Nucleus accumbens (tissue), 56 donors: ENCODE measurements at regions not wholly inside any gene's neighbourhood (a gene's known extent, or its start where the extent isn't known, plus 50 kb on each side); places are given as distances from the start of the nearest gene placed in this dataset.
A peak's percentile ranks its signal among the peaks of the same experiment; 100 is the strongest.
"Not testable (repeated sequence)": the region's sequence is repeated elsewhere in the genome, so short reads cannot be mapped to it uniquely, and the experiment has no call there.

Experiments
- DNase-seq, 56 donors: peaks; one replicate each; lab custom pipeline; 2025; lab: John Stamatoyannopoulos, UW

DNA sequence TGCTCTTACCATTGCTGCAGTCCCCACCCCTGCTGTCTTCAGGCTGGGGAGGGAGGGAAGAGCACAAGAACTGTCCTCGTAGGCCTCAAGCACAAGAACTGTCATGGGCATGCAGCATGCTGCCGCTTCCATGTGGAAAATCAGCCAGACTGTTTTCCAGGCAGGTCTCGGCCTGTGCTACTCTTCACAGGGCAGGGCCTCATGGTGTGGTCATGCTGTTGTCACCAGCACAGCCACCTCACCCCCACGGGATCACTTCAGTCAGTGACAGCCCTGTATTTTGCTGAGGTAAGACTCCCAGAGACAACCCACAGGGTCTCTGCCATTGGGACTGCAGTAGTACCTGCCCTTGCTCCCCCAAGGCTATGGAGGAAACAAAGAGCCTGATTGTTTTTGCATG lies 205.3 kb downstream of the NAP1L3 start:
- no peak for DNase-seq

DNA sequence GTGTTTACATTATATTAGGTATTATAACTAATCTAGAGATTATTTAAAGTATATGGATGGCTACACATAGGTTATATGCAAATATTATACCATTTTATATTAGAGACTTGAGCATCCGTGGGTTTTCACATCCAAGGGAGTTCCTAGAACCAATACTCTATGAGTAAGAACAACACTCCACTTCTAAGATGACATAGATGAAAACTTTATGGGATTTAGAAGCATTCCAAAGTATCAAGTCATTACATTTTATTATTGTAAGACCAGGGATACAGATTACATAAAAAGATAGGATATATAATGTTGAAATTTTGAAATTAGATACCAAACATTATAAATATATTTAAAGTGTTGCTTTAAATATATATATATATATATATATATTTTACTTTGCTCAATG lies 207.0 kb downstream of the NAP1L3 start:
- no peak for DNase-seq

DNA sequence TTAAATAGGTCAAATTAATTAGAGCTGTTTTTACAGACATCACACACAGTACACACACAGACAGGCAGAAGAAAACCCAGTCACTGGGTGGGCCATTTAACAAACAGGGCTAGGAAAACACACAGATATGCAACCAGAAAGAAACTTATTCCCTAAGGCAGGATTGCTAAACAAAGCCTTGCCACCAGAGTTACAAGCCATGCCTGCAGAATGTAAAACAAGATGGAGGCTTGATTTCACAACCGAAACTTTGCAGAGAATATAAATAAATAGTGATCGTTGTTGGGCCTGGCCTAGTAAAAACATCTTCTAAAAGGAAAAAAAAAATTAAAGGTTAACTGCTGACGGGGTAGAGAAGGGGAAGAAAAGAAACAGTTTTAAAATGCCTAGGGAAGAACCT lies 212.3 kb downstream of the NAP1L3 start:
- DNase-seq: no peak

DNA sequence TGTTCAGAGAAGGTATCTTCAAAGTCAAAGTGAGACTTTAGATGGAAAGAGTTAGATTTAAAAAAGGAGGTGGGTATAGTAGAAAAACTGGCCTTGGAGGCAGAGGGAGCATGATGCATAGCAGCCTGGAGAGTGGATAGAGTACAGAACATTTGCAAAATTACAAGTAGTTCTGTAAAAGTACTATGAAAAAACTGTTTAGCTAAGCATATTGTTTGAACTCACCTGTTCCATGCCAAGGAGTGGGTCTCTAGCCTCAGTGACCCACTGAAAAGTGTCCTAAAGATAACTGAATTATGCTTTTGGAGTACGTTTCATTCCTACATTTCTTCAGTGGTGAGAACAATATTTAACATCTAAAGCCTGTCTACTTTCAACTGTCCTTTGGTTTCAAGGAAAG lies 218.9 kb downstream of the NAP1L3 start:
- no peak for DNase-seq

DNA sequence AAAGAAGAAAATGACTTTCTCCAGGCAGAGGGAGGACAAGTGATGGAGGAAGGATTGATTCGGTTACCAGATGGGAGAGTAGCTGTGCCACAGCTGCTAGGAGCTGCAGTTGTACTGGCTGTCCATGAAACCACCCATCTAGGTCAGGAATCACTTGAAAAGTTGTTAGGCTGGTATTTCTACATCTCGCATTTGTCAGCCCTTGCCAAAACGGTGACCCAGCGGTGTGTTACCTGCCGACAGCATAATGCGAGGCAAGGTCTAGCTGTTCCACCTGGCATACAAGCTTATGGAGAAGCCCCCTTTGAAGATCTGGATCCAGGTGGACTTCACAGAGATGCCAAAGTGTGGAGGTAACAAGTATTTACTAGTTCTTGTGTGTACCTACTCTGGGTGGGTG lies 238.7 kb downstream of the NAP1L3 start:
- not testable (repeated sequence) for DNase-seq

DNA sequence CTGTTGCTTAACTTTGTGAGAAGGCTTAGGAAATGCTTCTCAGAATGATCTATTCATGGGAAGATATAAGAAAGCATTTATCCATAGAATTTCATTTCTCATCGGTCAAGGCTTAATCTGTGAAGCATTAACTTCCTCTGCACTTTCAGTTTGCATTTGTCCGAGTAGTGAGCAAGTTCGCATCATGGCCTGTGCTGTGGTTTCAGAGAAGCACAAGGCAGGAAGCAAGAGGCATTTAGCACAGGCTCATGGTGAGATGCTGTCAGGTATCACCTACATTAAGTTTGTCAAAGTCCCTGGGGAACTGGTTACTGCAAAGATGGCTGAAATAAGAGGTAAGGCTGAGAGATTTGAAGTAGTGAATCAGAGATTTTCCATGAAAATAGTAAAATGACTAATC lies 244.9 kb downstream of the NAP1L3 start:
- no peak for DNase-seq

DNA sequence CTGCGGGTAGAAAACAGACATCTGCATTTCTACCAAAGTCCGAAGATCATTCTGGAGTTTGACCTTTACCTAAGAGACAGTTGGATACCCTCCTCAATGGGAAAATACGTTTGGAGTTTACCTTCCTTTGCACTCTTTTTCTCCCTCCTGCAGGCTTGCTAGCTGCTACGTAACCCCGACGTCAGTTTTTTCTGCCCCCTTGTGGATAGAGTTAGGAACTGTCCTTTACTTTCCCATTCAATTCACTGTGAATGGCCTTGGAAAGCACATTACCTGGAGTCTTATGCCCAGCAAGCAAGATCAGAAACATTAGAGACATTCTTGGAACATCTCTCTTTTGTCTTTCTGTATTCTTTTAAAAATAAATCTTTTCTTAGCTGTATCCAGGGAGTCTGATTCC lies 250.7 kb downstream of the NAP1L3 start:
- peak in 1 of 56 donors; percentile 0 for DNase-seq

DNA sequence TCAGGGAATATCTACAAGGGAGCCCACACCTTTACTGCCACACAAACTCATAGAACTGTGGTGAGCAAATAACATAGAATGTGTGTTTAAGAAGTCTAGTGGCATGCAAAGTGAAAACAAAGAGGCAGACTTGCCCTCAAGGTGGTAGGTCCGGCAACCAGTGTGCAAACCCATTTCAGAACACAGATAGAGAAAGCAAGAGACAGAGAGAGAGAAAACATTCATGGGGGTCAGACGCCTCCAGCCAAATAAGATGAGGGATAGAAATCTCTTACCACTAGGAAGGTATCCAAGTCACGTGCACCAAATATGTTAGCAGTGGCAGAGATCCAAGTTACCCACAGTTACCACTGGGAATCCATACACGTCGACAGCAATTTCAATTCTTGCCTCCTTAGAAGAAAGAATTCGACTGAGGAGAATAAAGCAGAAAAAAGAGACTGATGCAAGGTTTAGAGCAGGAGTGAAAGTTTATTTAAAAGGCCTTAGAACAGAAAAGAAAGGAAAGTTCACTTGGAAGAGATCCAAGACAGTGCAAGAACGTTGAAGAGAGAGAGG lies 252.8 kb downstream of the NAP1L3 start:
- DNase-seq: no peak

DNA sequence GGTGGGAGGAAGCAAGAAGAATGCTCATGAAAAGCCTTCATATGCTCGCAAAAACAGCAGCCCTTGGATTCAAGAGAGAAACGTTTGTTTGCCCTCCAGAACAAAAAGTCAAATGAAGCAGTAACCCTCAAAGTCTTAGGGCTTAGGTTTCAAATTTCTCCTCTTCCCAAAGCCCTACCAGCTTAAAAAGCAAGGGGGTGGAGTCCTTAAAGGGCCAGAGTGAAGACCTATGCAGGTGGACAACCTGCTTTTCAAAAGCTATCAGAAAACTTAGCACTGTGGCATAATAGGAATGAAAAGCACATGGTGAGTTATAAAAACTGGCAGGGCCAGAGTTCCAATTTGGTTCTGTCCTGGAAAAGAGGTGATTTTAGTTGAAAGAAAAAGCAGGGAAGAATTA lies 253.3 kb downstream of the NAP1L3 start:
- no peak for DNase-seq

DNA sequence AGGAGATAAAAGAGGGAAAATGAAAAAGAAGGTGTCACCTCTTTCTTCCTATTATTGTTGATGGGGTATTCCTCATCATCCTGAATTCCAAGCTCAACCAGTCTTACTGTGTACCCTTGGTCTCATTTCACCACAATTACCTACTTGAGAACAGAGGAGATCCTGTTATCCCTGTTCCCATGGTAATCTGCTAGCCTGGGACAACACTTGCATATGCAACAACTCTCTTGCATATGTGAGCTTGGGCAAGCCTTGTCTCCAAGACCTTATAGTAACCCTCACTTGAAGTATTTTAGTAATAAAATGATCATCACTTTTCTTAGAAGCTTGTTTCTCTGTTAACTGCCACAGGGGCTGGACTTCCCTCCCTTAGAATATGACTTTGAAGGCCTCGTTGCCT lies 253.7 kb downstream of the NAP1L3 start:
- no peak for DNase-seq

DNA sequence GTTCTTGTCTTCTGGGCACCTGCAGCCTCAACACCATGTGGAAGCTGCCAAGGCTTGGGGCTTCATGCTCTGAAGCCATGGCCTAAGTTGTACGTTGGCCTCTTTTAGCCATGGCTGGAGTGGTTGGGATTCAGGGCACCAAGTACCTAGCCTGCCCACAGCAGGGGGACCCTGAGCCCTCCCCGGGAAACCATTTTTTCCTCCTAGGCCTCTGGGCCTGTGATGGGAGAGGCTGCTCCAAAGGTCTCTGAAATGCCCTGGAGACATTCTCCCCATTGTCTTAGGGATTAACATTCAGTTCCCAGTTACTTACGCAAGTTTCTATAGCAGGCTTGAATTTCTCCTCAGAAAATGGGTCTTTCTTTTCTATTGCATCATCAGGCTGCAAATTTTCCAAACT lies 269.3 kb downstream of the NAP1L3 start:
- DNase-seq: no peak

DNA sequence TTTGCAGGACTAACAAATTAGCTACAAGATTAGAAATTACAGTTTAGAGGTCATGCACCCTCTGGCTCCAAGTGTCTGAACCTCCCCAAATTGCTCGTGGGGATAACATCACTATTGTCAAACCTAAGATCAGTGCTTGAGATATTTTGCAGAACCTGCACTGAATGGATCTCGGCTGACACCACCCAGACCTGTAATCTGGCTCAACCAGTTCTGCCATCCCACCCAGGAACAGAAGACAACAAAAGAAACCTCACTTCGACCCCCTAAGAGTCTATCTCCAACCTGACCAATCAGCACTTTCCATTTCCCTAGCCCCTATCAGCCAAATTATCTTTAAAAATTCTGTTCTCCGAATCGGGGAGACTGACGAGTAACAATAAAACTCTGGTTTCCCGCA lies 318.7 kb downstream of the NAP1L3 start:
- no peak for DNase-seq

DNA sequence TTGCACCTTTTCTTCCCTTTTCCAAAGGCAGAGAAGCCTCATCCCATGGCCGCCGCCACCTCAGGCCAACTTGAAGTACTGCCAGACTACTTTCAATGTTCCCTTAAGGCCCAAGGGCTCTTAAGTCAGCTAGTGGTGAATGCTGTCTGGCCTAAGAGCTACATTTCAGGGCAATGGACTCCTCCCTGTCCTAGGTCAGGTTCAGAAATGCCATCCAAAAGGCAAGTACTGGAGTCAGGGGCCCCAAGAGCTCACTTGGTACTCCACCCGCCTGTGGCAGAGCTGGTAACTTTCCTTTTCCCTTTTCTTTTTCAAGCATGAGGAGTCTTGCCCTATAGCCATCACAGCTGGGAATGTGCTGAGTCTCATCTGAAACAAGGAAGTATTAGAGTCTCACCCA lies 327.1 kb downstream of the NAP1L3 start:
- no peak for DNase-seq

DNA sequence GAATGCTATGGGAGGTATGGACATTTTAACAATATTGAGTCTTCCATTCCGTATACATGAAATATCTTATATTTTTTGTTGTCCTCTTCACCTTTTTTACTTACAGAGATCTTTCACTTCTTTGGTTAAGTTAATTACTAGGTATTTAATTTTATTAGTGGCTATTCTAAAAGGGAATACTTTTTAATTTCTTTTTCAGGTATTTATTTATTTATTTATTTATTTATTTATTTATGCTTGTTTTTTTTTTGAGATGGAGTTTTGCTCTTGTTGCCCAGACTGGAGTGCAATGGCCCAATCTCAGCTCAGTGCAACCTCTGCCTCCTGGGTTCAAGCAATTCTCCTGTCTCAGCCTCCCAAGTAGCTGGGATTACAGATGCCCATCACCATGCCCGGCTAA lies 329.1 kb downstream of the NAP1L3 start:
- DNase-seq: not testable (repeated sequence)

DNA sequence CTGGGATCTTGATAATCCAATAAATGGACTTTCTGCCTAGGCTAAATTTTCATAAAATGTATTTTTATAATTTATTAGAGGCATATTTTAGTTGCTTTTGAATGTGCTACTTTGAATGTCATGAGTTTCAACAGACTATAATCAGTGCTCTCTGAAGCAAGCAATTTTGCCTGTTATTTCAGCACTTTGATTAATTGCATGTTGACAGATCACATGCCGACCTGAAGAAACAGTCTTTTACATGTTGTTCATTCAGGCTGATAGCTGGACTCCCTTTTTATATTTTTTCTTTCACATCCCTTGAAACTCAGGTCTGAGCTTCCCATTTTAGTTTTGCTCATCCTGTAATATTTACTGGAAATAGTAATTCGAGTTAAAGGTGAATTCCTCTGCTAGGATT lies 341.0 kb downstream of the NAP1L3 start:
- no peak for DNase-seq

DNA sequence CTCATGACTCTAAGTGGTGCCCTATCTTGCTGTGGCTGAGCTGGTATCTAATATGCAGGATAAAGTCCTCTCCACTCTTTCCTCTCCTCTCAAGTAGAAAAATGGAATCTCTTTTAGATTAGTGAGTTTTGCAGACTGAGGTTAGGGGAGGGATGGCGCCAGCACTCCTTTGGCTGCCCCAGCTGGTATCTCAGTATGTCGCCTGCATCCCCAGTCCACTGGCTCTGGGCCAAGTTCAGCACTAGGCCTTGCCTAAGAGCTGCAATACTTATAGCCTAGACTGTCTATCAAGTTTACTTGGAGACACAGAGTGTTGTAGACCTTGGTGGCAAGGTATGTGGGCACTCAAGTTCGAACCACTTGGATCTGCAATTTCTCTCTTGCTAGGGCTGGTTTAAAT lies 351.3 kb downstream of the NAP1L3 start:
- DNase-seq: no peak

DNA sequence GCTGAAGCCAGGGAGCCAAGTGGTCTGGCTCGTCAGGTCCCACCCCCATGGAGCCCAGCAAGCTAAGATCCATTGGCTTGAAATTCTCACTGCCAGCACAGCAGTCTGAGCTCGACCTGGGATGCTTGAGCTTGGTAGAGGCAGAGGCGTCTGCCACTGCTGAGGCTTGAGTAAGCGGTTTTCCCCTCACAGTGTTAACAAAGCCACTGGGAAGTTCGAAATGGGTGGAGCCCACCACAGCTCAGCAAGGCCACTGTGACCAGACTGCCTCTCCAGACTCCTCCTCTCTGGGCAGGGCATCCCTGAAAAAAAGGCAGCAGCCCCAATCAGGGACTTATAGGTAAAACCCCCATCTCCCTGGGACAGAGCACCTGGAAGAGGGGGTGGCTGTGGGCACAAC lies 353.8 kb downstream of the NAP1L3 start:
- no peak for DNase-seq
